ENCODE measurements at regions not wholly inside any gene's neighbourhood (a gene's known extent, or its start where the extent isn't known, plus 50 kb on each side); places are given as distances from the start of the nearest gene placed in this dataset.

DNA sequence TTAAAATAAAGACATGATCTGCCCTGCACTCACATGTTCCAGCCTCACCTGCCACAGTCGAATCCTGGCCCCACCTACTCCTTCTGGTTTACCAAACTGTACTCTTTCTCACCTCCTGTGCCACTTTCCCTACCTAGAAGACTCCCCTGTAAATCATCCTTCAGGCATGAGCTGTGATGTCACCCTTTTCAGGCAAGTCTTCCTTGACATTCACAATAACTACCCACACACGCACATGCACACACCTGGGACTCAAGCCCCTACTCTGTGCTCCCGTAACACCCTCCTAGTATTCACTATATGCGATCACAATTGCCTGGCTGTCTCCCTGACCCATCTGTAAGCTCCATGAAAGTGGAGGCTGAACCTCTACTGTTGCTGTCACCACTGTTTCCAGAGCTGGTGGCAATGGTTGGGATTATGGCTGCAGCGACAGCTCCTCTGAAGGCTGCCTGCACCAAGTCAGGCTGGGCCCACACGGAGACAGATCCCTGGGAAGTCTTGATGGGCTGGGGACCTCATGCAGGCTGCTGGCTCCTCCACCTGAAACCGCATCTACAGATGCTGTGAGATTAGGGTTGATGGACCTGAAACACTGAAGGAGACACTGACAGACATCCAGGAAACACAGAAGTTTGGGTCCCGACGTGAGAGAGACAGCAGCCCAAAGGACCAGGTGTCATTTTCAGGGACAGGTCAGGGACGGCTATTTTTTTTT lies 611.1 kb downstream of the UQCRFS1 start:
- Histone ChIP-seq H3K4me3 (replicated peaks; ENCODE audit: insufficient read depth, low read length) (no peak overlapping the region), H3K27ac (replicated peaks) (no peak overlapping the region), H3K27me3 (ENCODE audit: insufficient read depth, poor library complexity, severe bottlenecking) (no peaks in the 10 kb centered on the region)
- TF ChIP-seq SPI1 (IDR thresholded peaks at IDR 0.05; ENCODE audit: borderline replicate concordance, low read depth) (no peak), GABPA (IDR thresholded peaks at IDR 0.05; ENCODE audit: low read depth) (no peak), CTCF (IDR thresholded peaks at IDR 0.05; ENCODE audit: insufficient read depth, low read length) (no peak), POLR2AphosphoS5 (IDR thresholded peaks at IDR 0.05; ENCODE audit: low read depth) (no peak)
- TF ChIP-seq, protein P1, sequence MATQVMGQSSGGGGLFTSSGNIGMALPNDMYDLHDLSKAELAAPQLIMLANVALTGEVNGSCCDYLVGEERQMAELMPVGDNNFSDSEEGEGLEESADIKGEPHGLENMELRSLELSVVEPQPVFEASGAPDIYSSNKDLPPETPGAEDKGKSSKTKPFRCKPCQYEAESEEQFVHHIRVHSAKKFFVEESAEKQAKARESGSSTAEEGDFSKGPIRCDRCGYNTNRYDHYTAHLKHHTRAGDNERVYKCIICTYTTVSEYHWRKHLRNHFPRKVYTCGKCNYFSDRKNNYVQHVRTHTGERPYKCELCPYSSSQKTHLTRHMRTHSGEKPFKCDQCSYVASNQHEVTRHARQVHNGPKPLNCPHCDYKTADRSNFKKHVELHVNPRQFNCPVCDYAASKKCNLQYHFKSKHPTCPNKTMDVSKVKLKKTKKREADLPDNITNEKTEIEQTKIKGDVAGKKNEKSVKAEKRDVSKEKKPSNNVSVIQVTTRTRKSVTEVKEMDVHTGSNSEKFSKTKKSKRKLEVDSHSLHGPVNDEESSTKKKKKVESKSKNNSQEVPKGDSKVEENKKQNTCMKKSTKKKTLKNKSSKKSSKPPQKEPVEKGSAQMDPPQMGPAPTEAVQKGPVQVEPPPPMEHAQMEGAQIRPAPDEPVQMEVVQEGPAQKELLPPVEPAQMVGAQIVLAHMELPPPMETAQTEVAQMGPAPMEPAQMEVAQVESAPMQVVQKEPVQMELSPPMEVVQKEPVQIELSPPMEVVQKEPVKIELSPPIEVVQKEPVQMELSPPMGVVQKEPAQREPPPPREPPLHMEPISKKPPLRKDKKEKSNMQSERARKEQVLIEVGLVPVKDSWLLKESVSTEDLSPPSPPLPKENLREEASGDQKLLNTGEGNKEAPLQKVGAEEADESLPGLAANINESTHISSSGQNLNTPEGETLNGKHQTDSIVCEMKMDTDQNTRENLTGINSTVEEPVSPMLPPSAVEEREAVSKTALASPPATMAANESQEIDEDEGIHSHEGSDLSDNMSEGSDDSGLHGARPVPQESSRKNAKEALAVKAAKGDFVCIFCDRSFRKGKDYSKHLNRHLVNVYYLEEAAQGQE (IDR thresholded peaks at IDR 0.05; ENCODE audit: insufficient replicate concordance, low read depth), result no peak
- no peak for DNase-seq (ENCODE audit: low read depth in 1 of 2, low spot score in 1 of 2)

DNA sequence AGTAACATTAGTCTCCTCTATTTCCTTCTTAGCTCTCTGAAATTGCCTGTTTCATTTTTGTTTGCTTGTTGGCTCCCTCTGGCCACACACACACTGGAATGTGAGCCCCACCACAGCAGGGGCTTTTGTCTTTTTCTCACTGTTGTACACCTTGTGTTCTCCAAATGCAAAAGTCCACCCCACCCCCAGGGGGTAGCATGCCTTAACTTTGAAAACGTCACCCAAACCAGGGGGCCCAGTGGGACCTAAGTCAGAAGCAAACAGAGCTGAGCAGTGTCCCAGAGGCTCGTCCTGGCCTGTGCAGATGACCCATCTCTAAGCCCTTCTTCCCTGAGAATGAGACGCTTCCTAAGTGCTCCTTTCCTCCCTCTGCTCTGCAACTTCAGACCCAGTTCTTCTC lies 614.1 kb downstream of the UQCRFS1 start:
- Histone ChIP-seq H3K27ac (replicated peaks) (no peak overlapping the region), H3K4me3 (replicated peaks; ENCODE audit: insufficient read depth, low read length) (no peak overlapping the region), H3K27me3 (ENCODE audit: insufficient read depth, poor library complexity, severe bottlenecking) (no peaks in the 10 kb centered on the region)
- no peak for DNase-seq (ENCODE audit: low read depth in 1 of 2, low spot score in 1 of 2)
- no peak for TF ChIP-seq CTCF (IDR thresholded peaks at IDR 0.05; ENCODE audit: insufficient read depth, low read length)
- TF ChIP-seq POLR2AphosphoS5 (IDR thresholded peaks at IDR 0.05; ENCODE audit: low read depth), result no peak
- no peak for TF ChIP-seq SPI1 (IDR thresholded peaks at IDR 0.05; ENCODE audit: borderline replicate concordance, low read depth)
- TF ChIP-seq GABPA (IDR thresholded peaks at IDR 0.05; ENCODE audit: low read depth), result no peak
- TF ChIP-seq, protein P1 (IDR thresholded peaks at IDR 0.05; ENCODE audit: insufficient replicate concordance, low read depth), result no peak

GRCh38 chr19:28596561-28597071 lies 616.3 kb downstream of the UQCRFS1 start:
- Histone ChIP-seq H3K27ac (replicated peaks) (no peak overlapping the region), H3K27me3 (ENCODE audit: insufficient read depth, poor library complexity, severe bottlenecking) (no peaks in the 10 kb centered on the region), H3K4me3 (replicated peaks; ENCODE audit: insufficient read depth, low read length) (no peak overlapping the region)
- no peak for DNase-seq (ENCODE audit: low read depth in 1 of 2, low spot score in 1 of 2)
- TF ChIP-seq GABPA (IDR thresholded peaks at IDR 0.05; ENCODE audit: low read depth) (no peak), CTCF (IDR thresholded peaks at IDR 0.05; ENCODE audit: insufficient read depth, low read length) (no peak), POLR2AphosphoS5 (IDR thresholded peaks at IDR 0.05; ENCODE audit: low read depth) (no peak), SPI1 (IDR thresholded peaks at IDR 0.05; ENCODE audit: borderline replicate concordance, low read depth) (no peak)
- TF ChIP-seq, protein P1 (IDR thresholded peaks at IDR 0.05; ENCODE audit: insufficient replicate concordance, low read depth), result no peak
